ENCODE measurements at regions not wholly inside any gene's neighbourhood (a gene's known extent, or its start where the extent isn't known, plus 50 kb on each side); places are given as distances from the start of the nearest gene placed in this dataset.

GRCh38 chr13:74570834-74571233 is 436.6 kb upstream of the KLF12 start (continued):
- no peak for TF ChIP-seq NFIC (IDR thresholded peaks at IDR 0.05; ENCODE audit: low read length)
- no peak for TF ChIP-seq HINFP (CRISPR knock-in tag; IDR thresholded peaks at IDR 0.05; ENCODE audit: low read depth)

- H3K9me3 ChIP-seq (ENCODE audit: low read length), result no peaks in the 10 kb centered on the region
- H3K9ac ChIP-seq (ENCODE audit: insufficient read depth, low read depth, low read length), result no peak overlapping the region
- no peak overlapping the region for H3K4me2 ChIP-seq (ENCODE audit: low read depth, low read length)
- DNase-seq (ENCODE audit: low spot score) (no peak), ATAC-seq (no peak), FAIRE-seq (no peak)
- H2AFZ ChIP-seq (ENCODE audit: low read length), result no peak overlapping the region
- in situ Hi-C loops (cut with HindIII; ENCODE audit: extremely low pct_ligation_motif_present, low pct_unique_long_range_greater_than_20kb) (loop anchor here (25.0 kb wide), 1 partner anchor 642 kb away; no protein-coding TSS in a partner anchor), intact Hi-C loops (cut with micrococcal nuclease; ENCODE audit: unreplicated experiment) (no loop called here)
- no TSS peak for BruUV-seq (replicated peaks)
- 0% methylated on average over 1 of the region's 1 CpG for WGBS (ENCODE audit: low lambda C conversion rate)
- H3K79me2 ChIP-seq (ENCODE audit: insufficient read depth, low read length), result no peaks in the 10 kb centered on the region
- H3K4me1 ChIP-seq (ENCODE audit: insufficient read depth, low read length), result no peaks in the 10 kb centered on the region
- no peaks in the 10 kb centered on the region for H3K36me3 ChIP-seq (replicated peaks in 1 of 2; ENCODE audit: control insufficient read depth in 1 of 2, insufficient read depth in 2 of 2, low read length in 2 of 2)
- H3K27ac ChIP-seq (ENCODE audit: extremely low read length, insufficient read depth, low read length), result no peak overlapping the region
- no peak overlapping the region for H3K4me3 ChIP-seq (replicated peaks in 1 of 3; ENCODE audit: insufficient read depth in 1 of 3, low read depth in 2 of 3, low read length in 3 of 3)
- H4K20me1 ChIP-seq (ENCODE audit: insufficient read depth, low read length), result no peaks in the 10 kb centered on the region
- ChIA-PET CTCF (ENCODE audit: low intra/inter-chr PET ratio, low total read pairs) (no interaction called here), POLR2A (no interaction called here)
- peaks cover 0 to 2% of the 10 kb centered on the region in 2 experiments; a peak in 1 of 5 replicates for H3K27me3 ChIP-seq (ENCODE audit: control insufficient read depth in 1 of 2, insufficient read depth in 2 of 2, low read length in 2 of 2)
- TF ChIP-seq ZBTB49 (CRISPR knock-in tag; IDR thresholded peaks at IDR 0.05; ENCODE audit: borderline replicate concordance) (no peak), ZSCAN12 (CRISPR knock-in tag; IDR thresholded peaks at IDR 0.05) (no peak), ZNF326 (CRISPR knock-in tag; IDR thresholded peaks at IDR 0.05; ENCODE audit: borderline replicate concordance) (no peak), ZZZ3 (CRISPR knock-in tag; IDR thresholded peaks at IDR 0.05; ENCODE audit: borderline replicate concordance) (no peak), ZNF747 (CRISPR knock-in tag; IDR thresholded peaks at IDR 0.05; ENCODE audit: borderline replicate concordance) (no peak), SRSF9 (IDR thresholded peaks at IDR 0.05; ENCODE audit: borderline replicate concordance, insufficient read depth, low read depth, low read length, poor library complexity, severe bottlenecking) (no peak), ZKSCAN8 (CRISPR knock-in tag; IDR thresholded peaks at IDR 0.05; ENCODE audit: borderline replicate concordance) (no peak), ZFY (CRISPR knock-in tag; IDR thresholded peaks at IDR 0.05) (no peak), PHB2 (IDR thresholded peaks at IDR 0.05; ENCODE audit: partially characterized antibody) (no peak), ZNF784 (CRISPR knock-in tag; IDR thresholded peaks at IDR 0.05; ENCODE audit: borderline replicate concordance) (no peak), UBTF (CRISPR knock-in tag; IDR thresholded peaks at IDR 0.05) (no peak), ZKSCAN5 (CRISPR knock-in tag; IDR thresholded peaks at IDR 0.05) (no peak), HNF4A (CRISPR knock-in tag; IDR thresholded peaks at IDR 0.05) (no peak)
Measured at GRCh38 chr13:74570046-74570445, 435.8 kb upstream of the KLF12 start.
